ENCODE measurements at regions not wholly inside any gene's neighbourhood (a gene's known extent, or its start where the extent isn't known, plus 50 kb on each side); places are given as distances from the start of the nearest gene placed in this dataset.
"Not testable (repeated sequence)": the region's sequence is repeated elsewhere in the genome, so short reads cannot be mapped to it uniquely, and the experiment has no call there.

- no peak for DNase-seq (ENCODE audit: low read depth in 2 of 2)
These were observed 110.7 kb downstream of the COPS8 start for GRCh38 chr2:237196409-237196808.

GRCh38 chr2:237196866-237197618, 111.4 kb downstream of the COPS8 start:
- DNase-seq (ENCODE audit: low read depth in 2 of 2): no peak

- no peak for DNase-seq (ENCODE audit: low read depth in 2 of 2)
These were observed 112.6 kb downstream of the COPS8 start for GRCh38 chr2:237198164-237198855.

GRCh38 chr2:237199082-237199481, 113.4 kb downstream of the COPS8 start:
- no peak for DNase-seq (ENCODE audit: low read depth in 2 of 2)

- no peak for DNase-seq (ENCODE audit: low read depth in 2 of 2)
These were observed 113.9 kb downstream of the COPS8 start for GRCh38 chr2:237199577-237199976.

GRCh38 chr2:237200462-237200861, 114.8 kb downstream of the COPS8 start:
- DNase-seq (ENCODE audit: low read depth in 2 of 2): no peak

GRCh38 chr2:237201461-237202287, 116.0 kb downstream of the COPS8 start:
- DNase-seq (ENCODE audit: low read depth in 2 of 2): no peak

GRCh38 chr2:237202288-237203030, 116.8 kb downstream of the COPS8 start:
- no peak for DNase-seq (ENCODE audit: low read depth in 2 of 2)

- no peak for DNase-seq (ENCODE audit: low read depth in 2 of 2)
These were observed 119.4 kb downstream of the COPS8 start for GRCh38 chr2:237205043-237205541.

- no peak for DNase-seq (ENCODE audit: low read depth in 2 of 2)
These were observed 119.9 kb downstream of the COPS8 start for GRCh38 chr2:237205561-237205971.

GRCh38 chr2:237207646-237208045, 122.0 kb downstream of the COPS8 start:
- no peak for DNase-seq (ENCODE audit: low read depth in 2 of 2)

- DNase-seq (ENCODE audit: low read depth in 2 of 2): no peak
These were observed 122.9 kb downstream of the COPS8 start for GRCh38 chr2:237208373-237209260.

GRCh38 chr2:237209885-237210284, 124.2 kb downstream of the COPS8 start:
- no peak for DNase-seq (ENCODE audit: low read depth in 2 of 2)

GRCh38 chr2:237210297-237210696, 124.6 kb downstream of the COPS8 start:
- DNase-seq (ENCODE audit: low read depth in 2 of 2): no peak

GRCh38 chr2:237210763-237211162, 125.1 kb downstream of the COPS8 start:
- DNase-seq (ENCODE audit: low read depth in 2 of 2): no peak

GRCh38 chr2:237212356-237213279, 126.9 kb downstream of the COPS8 start:
- DNase-seq (ENCODE audit: low read depth in 2 of 2): not testable (repeated sequence)

- DNase-seq (ENCODE audit: low read depth in 2 of 2): no peak
These were observed 127.8 kb downstream of the COPS8 start for GRCh38 chr2:237213315-237214022.

GRCh38 chr2:237214030-237214675, 128.5 kb downstream of the COPS8 start:
- DNase-seq (ENCODE audit: low read depth in 2 of 2): no peak

Measured in stimulated activated CD8-positive, alpha-beta memory T cell treated with anti-CD3 and anti-CD28 coated beads, Interleukin-15, amount 100 ng/mL, for 4 hours (primary cell).